ENCODE measurements at regions not wholly inside any gene's neighbourhood (a gene's known extent, or its start where the extent isn't known, plus 50 kb on each side); places are given as distances from the start of the nearest gene placed in this dataset.

GRCh38 chr14:45491914-45492313 is 238.9 kb upstream of the MIS18BP1 start:
- Histone ChIP-seq H3K79me2 (ENCODE audit: low read length) (no peaks in the 10 kb centered on the region), H3K27ac (ENCODE audit: low read length) (no peak overlapping the region), H3K4me3 (ENCODE audit: low read length) (no peak overlapping the region), H3K36me3 (replicated peaks; ENCODE audit: low read depth, low read length) (no peaks in the 10 kb centered on the region), H3K4me2 (ENCODE audit: low read length) (no peak overlapping the region), H4K20me1 (ENCODE audit: insufficient read depth, low read length) (no peaks in the 10 kb centered on the region), H3K9me3 (ENCODE audit: insufficient read depth, low read length) (no peaks in the 10 kb centered on the region), H3K9ac (ENCODE audit: low read length) (no peak overlapping the region), H2AFZ (ENCODE audit: low read depth, low read length) (no peak overlapping the region), H3K27me3 (ENCODE audit: low read depth, low read length) (no peaks in the 10 kb centered on the region), H3K4me1 (ENCODE audit: low read length) (no peaks in the 10 kb centered on the region)
- TF ChIP-seq CTCF (IDR thresholded peaks at IDR 0.05; ENCODE audit: low read depth, low read length), result no peak
- no peak for TF ChIP-seq EZH2phosphoT487 (IDR thresholded peaks at IDR 0.05; ENCODE audit: low read depth)

- H3K36me3 ChIP-seq (replicated peaks; ENCODE audit: low read depth, low read length), result no peaks in the 10 kb centered on the region
- H4K20me1 ChIP-seq (ENCODE audit: insufficient read depth, low read length), result no peaks in the 10 kb centered on the region
- no peak overlapping the region for H3K4me2 ChIP-seq (ENCODE audit: low read length)
- no peak overlapping the region for H2AFZ ChIP-seq (ENCODE audit: low read depth, low read length)
- H3K9ac ChIP-seq (ENCODE audit: low read length), result no peak overlapping the region
- TF ChIP-seq CTCF (IDR thresholded peaks at IDR 0.05; ENCODE audit: low read depth, low read length), result no peak
- no peak for TF ChIP-seq EZH2phosphoT487 (IDR thresholded peaks at IDR 0.05; ENCODE audit: low read depth)
- H3K27me3 ChIP-seq (ENCODE audit: low read depth, low read length), result no peaks in the 10 kb centered on the region
- H3K27ac ChIP-seq (ENCODE audit: low read length), result no peak overlapping the region
- no peak overlapping the region for H3K4me3 ChIP-seq (ENCODE audit: low read length)
- no peaks in the 10 kb centered on the region for H3K79me2 ChIP-seq (ENCODE audit: low read length)
- H3K4me1 ChIP-seq (ENCODE audit: low read length), result no peaks in the 10 kb centered on the region
- H3K9me3 ChIP-seq (ENCODE audit: insufficient read depth, low read length), result no peaks in the 10 kb centered on the region
These were observed 233.6 kb upstream of the MIS18BP1 start for GRCh38 chr14:45486599-45486998.

GRCh38 chr14:45467023-45467422 is 214.0 kb upstream of the MIS18BP1 start:
- H3K9me3 ChIP-seq (ENCODE audit: insufficient read depth, low read length), result no peaks in the 10 kb centered on the region

GRCh38 chr14:45434221-45434620 is 181.2 kb upstream of the MIS18BP1 start:
- no peaks in the 10 kb centered on the region for H3K79me2 ChIP-seq (ENCODE audit: low read length)
- H3K27ac ChIP-seq (ENCODE audit: low read length), result no peak overlapping the region
- H3K27me3 ChIP-seq (ENCODE audit: low read depth, low read length), result no peaks in the 10 kb centered on the region
- no peaks in the 10 kb centered on the region for H3K9me3 ChIP-seq (ENCODE audit: insufficient read depth, low read length)
- no peak overlapping the region for H3K4me3 ChIP-seq (ENCODE audit: low read length)
- H4K20me1 ChIP-seq (ENCODE audit: insufficient read depth, low read length), result no peaks in the 10 kb centered on the region
- TF ChIP-seq EZH2phosphoT487 (IDR thresholded peaks at IDR 0.05; ENCODE audit: low read depth), result no peak
- no peak for TF ChIP-seq CTCF (IDR thresholded peaks at IDR 0.05; ENCODE audit: low read depth, low read length)
- no peak overlapping the region for H3K9ac ChIP-seq (ENCODE audit: low read length)
- no peaks in the 10 kb centered on the region for H3K4me1 ChIP-seq (ENCODE audit: low read length)
- H2AFZ ChIP-seq (ENCODE audit: low read depth, low read length), result no peak overlapping the region
- no peak overlapping the region for H3K4me2 ChIP-seq (ENCODE audit: low read length)
- H3K36me3 ChIP-seq (replicated peaks; ENCODE audit: low read depth, low read length), result no peaks in the 10 kb centered on the region

More at GRCh38 chr14:45467023-45467422, 214.0 kb upstream of the MIS18BP1 start:
- Histone ChIP-seq H3K36me3 (replicated peaks; ENCODE audit: low read depth, low read length) (no peaks in the 10 kb centered on the region), H4K20me1 (ENCODE audit: insufficient read depth, low read length) (no peaks in the 10 kb centered on the region), H3K27me3 (ENCODE audit: low read depth, low read length) (no peaks in the 10 kb centered on the region), H2AFZ (ENCODE audit: low read depth, low read length) (no peak overlapping the region), H3K9ac (ENCODE audit: low read length) (no peak overlapping the region), H3K79me2 (ENCODE audit: low read length) (no peaks in the 10 kb centered on the region), H3K4me3 (ENCODE audit: low read length) (no peak overlapping the region), H3K4me1 (ENCODE audit: low read length) (no peaks in the 10 kb centered on the region), H3K27ac (ENCODE audit: low read length) (no peak overlapping the region), H3K4me2 (ENCODE audit: low read length) (no peak overlapping the region)
- TF ChIP-seq CTCF (IDR thresholded peaks at IDR 0.05; ENCODE audit: low read depth, low read length) (no peak), EZH2phosphoT487 (IDR thresholded peaks at IDR 0.05; ENCODE audit: low read depth) (no peak)

All from OCI-LY3 (cell line).